Naive B cell (primary cell): ENCODE measurements at regions not wholly inside any gene's neighbourhood (a gene's known extent, or its start where the extent isn't known, plus 50 kb on each side); places are given as distances from the start of the nearest gene placed in this dataset.
"Not testable (repeated sequence)": the region's sequence is repeated elsewhere in the genome, so short reads cannot be mapped to it uniquely, and the experiment has no call there.

ENCODE experiments used
- ATAC-seq, 2 donors: fragments of 150-1000 bp; cut with Tn5 transposase; 2 replicates each; pipeline ENCODE4 v1.10.0; 2021; ENCODE audit warnings: low read depth in 2 of 2, mild to moderate bottlenecking in 2 of 2, moderate library complexity in 2 of 2
- DNase-seq: peaks from one replicate; pipeline ENCODE4 v3.0.0; 2022
- H3K27ac Mint-ChIP-seq, 6 donors: one replicate each; pipeline ENCODE4 v1.8.0; 2020 to 2022; ENCODE audit warnings: mild to moderate bottlenecking in 6 of 6, mixed read lengths in 6 of 6, moderate library complexity in 5 of 6, inconsistent platforms in 2 of 6
- H3K27me3 Mint-ChIP-seq, 3 donors: one replicate each; pipeline ENCODE4 v1.8.0; 2021 to 2022; ENCODE audit warnings: mixed read lengths in 3 of 3, mild to moderate bottlenecking in 1 of 3
- H3K36me3 Mint-ChIP-seq, 2 donors: one replicate each; pipeline ENCODE4 v1.8.0; 2020 to 2022; ENCODE audit warnings: mixed read lengths in 2 of 2, inconsistent platforms in 1 of 2, mild to moderate bottlenecking in 1 of 2
- H3K4me1 Mint-ChIP-seq, 3 donors: one replicate each; pipeline ENCODE4 v1.8.0; 2020 to 2022; ENCODE audit warnings: mixed read lengths in 3 of 3, inconsistent platforms in 1 of 3, mild to moderate bottlenecking in 1 of 3, moderate library complexity in 1 of 3
- H3K4me3 Mint-ChIP-seq, 8 donors: one replicate each; pipeline ENCODE4 v1.8.0; 2020 to 2022; ENCODE audit warnings: mild to moderate bottlenecking in 8 of 8, mixed read lengths in 8 of 8, moderate library complexity in 8 of 8, inconsistent platforms in 2 of 8
- H3K9me3 Mint-ChIP-seq, 7 donors: one replicate each; pipeline ENCODE4 v1.8.0; 2020 to 2022; ENCODE audit warnings: mixed read lengths in 7 of 7, mild to moderate bottlenecking in 5 of 7, inconsistent platforms in 2 of 7, moderate library complexity in 1 of 7

GRCh38 chr2:234873103-234873827 is 78.6 kb upstream of the SH3BP4 start:
- Mint-ChIP-seq H3K4me3 (no peak overlapping the region), H3K27me3 (peaks cover 2 to 19% (median 9%) of the 10 kb centered on the region in 3 donors), H3K27ac (peak overlapping the region in 1 of 6 donors; percentile 52), H3K9me3 (peaks cover 2 to 27% (median 12%) of the 10 kb centered on the region in 7 donors), H3K4me1 (peaks cover 9 to 21% (median 17%) of the 10 kb centered on the region in 3 donors), H3K36me3 (peaks cover 0 to 19% of the 10 kb centered on the region in 2 donors)
- ATAC-seq (no peak), DNase-seq (no peak)

GRCh38 chr2:234869969-234870368 is 81.8 kb upstream of the SH3BP4 start:
- H3K36me3 Mint-ChIP-seq = peaks cover 5 to 17% of the 10 kb centered on the region in 2 donors
- no peak for ATAC-seq
- no peak overlapping the region for H3K4me3 Mint-ChIP-seq
- H3K27ac Mint-ChIP-seq = peak overlapping the region in 1 of 6 donors; percentile 23
- peaks cover 0 to 4% (median 3%) of the 10 kb centered on the region in 3 donors for H3K4me1 Mint-ChIP-seq
- peaks cover 9 to 37% (median 15%) of the 10 kb centered on the region in 7 donors for H3K9me3 Mint-ChIP-seq
- H3K27me3 Mint-ChIP-seq = peaks cover 5 to 24% (median 11%) of the 10 kb centered on the region in 3 donors
- DNase-seq = no peak

GRCh38 chr2:234869164-234869563 is 82.7 kb upstream of the SH3BP4 start:
- DNase-seq (no peak), ATAC-seq (no peak)
- Mint-ChIP-seq H3K4me1 (no peaks in the 10 kb centered on the region), H3K36me3 (peaks cover 5 to 17% of the 10 kb centered on the region in 2 donors), H3K9me3 (peaks cover 9 to 37% (median 17%) of the 10 kb centered on the region in 7 donors), H3K4me3 (no peak overlapping the region), H3K27ac (no peak overlapping the region), H3K27me3 (peaks cover 5 to 24% (median 11%) of the 10 kb centered on the region in 3 donors)

- ATAC-seq = no peak
- peaks cover 5 to 21% (median 11%) of the 10 kb centered on the region in 3 donors for H3K27me3 Mint-ChIP-seq
Observed at GRCh38 chr2:234867882-234868285, 83.9 kb upstream of the SH3BP4 start.

GRCh38 chr2:234865586-234865985 is 86.2 kb upstream of the SH3BP4 start:
- H3K9me3 Mint-ChIP-seq = peaks cover 8 to 30% (median 12%) of the 10 kb centered on the region in 7 donors
- H3K4me3 Mint-ChIP-seq = no peak overlapping the region
- no peaks in the 10 kb centered on the region for H3K4me1 Mint-ChIP-seq
- H3K36me3 Mint-ChIP-seq = peaks cover 5 to 7% of the 10 kb centered on the region in 2 donors
- ATAC-seq = no peak
- H3K27me3 Mint-ChIP-seq = peaks cover 5 to 12% (median 11%) of the 10 kb centered on the region in 3 donors
- no peak for DNase-seq
- no peak overlapping the region for H3K27ac Mint-ChIP-seq

More at GRCh38 chr2:234867882-234868285, 83.9 kb upstream of the SH3BP4 start:
- no peaks in the 10 kb centered on the region for H3K4me1 Mint-ChIP-seq
- no peak for DNase-seq
- no peak overlapping the region for H3K4me3 Mint-ChIP-seq
- H3K9me3 Mint-ChIP-seq = peaks cover 8 to 32% (median 15%) of the 10 kb centered on the region in 7 donors
- peaks cover 5 to 14% of the 10 kb centered on the region in 2 donors for H3K36me3 Mint-ChIP-seq
- no peak overlapping the region for H3K27ac Mint-ChIP-seq

GRCh38 chr2:234865040-234865439 is 86.8 kb upstream of the SH3BP4 start:
- H3K4me3 Mint-ChIP-seq = no peak overlapping the region
- DNase-seq (no peak), ATAC-seq (no peak)
- H3K36me3 Mint-ChIP-seq = peaks cover 5 to 7% of the 10 kb centered on the region in 2 donors
- H3K27me3 Mint-ChIP-seq = peaks cover 5 to 11% (median 11%) of the 10 kb centered on the region in 3 donors
- H3K9me3 Mint-ChIP-seq = peaks cover 8 to 30% (median 12%) of the 10 kb centered on the region in 7 donors
- H3K4me1 Mint-ChIP-seq = no peaks in the 10 kb centered on the region
- H3K27ac Mint-ChIP-seq = no peak overlapping the region

- no peaks in the 10 kb centered on the region for H3K4me1 Mint-ChIP-seq
- peaks cover 8 to 30% (median 12%) of the 10 kb centered on the region in 7 donors for H3K9me3 Mint-ChIP-seq
- H3K36me3 Mint-ChIP-seq = peaks cover 5 to 7% of the 10 kb centered on the region in 2 donors
- no peak for ATAC-seq
- DNase-seq = no peak
- peaks cover 5 to 11% (median 6%) of the 10 kb centered on the region in 3 donors for H3K27me3 Mint-ChIP-seq
- H3K27ac Mint-ChIP-seq = no peak overlapping the region
- H3K4me3 Mint-ChIP-seq = no peak overlapping the region
Observed at GRCh38 chr2:234864506-234864905, 87.3 kb upstream of the SH3BP4 start.

GRCh38 chr2:234863043-234863934 is 88.5 kb upstream of the SH3BP4 start:
- Mint-ChIP-seq H3K4me3 (no peak overlapping the region), H3K4me1 (no peaks in the 10 kb centered on the region), H3K9me3 (peaks cover 8 to 27% (median 12%) of the 10 kb centered on the region in 7 donors), H3K27ac (no peak overlapping the region), H3K36me3 (peaks cover 5 to 7% of the 10 kb centered on the region in 2 donors), H3K27me3 (peaks cover 0 to 9% (median 6%) of the 10 kb centered on the region in 3 donors)
- no peak for ATAC-seq
- no peak for DNase-seq

GRCh38 chr2:234861841-234862735 is 89.7 kb upstream of the SH3BP4 start:
- DNase-seq (no peak), ATAC-seq (no peak)
- Mint-ChIP-seq H3K36me3 (peaks cover 5 to 7% of the 10 kb centered on the region in 2 donors), H3K9me3 (peaks cover 5 to 18% (median 8%) of the 10 kb centered on the region in 7 donors), H3K4me1 (peaks cover 0 to 3% (median under 1%) of the 10 kb centered on the region in 3 donors), H3K27ac (peak overlapping the region in 2 of 6 donors; percentile 29 to 62), H3K4me3 (no peak overlapping the region), H3K27me3 (no peaks in the 10 kb centered on the region)

- not testable (repeated sequence) for H3K27me3 Mint-ChIP-seq, H3K9me3 Mint-ChIP-seq, H3K27ac Mint-ChIP-seq, ATAC-seq, H3K4me1 Mint-ChIP-seq, H3K36me3 Mint-ChIP-seq, DNase-seq, H3K4me3 Mint-ChIP-seq
Observed at GRCh38 chr2:234859330-234859872, 92.4 kb upstream of the SH3BP4 start.

GRCh38 chr2:234858790-234859329 is 93.0 kb upstream of the SH3BP4 start:
- Mint-ChIP-seq H3K27me3 (peaks cover 0 to 8% (median 4%) of the 10 kb centered on the region in 3 donors), H3K36me3 (no peaks in the 10 kb centered on the region), H3K27ac (no peak overlapping the region), H3K4me3 (no peak overlapping the region), H3K9me3 (peaks cover 0 to 10% (median 5%) of the 10 kb centered on the region in 7 donors), H3K4me1 (peaks cover 0 to 5% (median 2%) of the 10 kb centered on the region in 3 donors)
- ATAC-seq (no peak), DNase-seq (no peak)

- no peak for ATAC-seq
- no peaks in the 10 kb centered on the region for H3K36me3 Mint-ChIP-seq
- no peak overlapping the region for H3K4me3 Mint-ChIP-seq
- peaks cover 0 to 8% (median 4%) of the 10 kb centered on the region in 3 donors for H3K27me3 Mint-ChIP-seq
- H3K4me1 Mint-ChIP-seq = peaks cover 0 to 5% (median 2%) of the 10 kb centered on the region in 3 donors
- H3K27ac Mint-ChIP-seq = no peak overlapping the region
- peaks cover 0 to 10% (median 5%) of the 10 kb centered on the region in 7 donors for H3K9me3 Mint-ChIP-seq
- DNase-seq = no peak
Observed at GRCh38 chr2:234858145-234858544, 93.7 kb upstream of the SH3BP4 start.
